CD14-positive monocyte (primary cell): ENCODE measurements at regions not wholly inside any gene's neighbourhood (a gene's known extent, or its start where the extent isn't known, plus 50 kb on each side); places are given as distances from the start of the nearest gene placed in this dataset.

ENCODE experiments used
- DNase-seq, 3 donors: peaks; one replicate each; pipeline ENCODE4 v3.0.0-alpha.2; 2011 to 2022
- H2AFZ ChIP-seq: 2 replicates; pipeline ENCODE4 v1.6.0; 2012; ENCODE audit warnings: mild to moderate bottlenecking, low read depth, low read length, inconsistent platforms; ENCODE audit not compliant: insufficient read depth, poor library complexity, severe bottlenecking
- H3K27ac ChIP-seq, 2 donors: 1 replicate in 1 of 2; 2 replicates in 1 of 2; pipeline ENCODE4 v1.5.1; 2012 to 2013; ENCODE audit warnings: low read length in 2 of 2, control low read depth in 1 of 2, inconsistent platforms in 1 of 2, low read depth in 1 of 2, mild to moderate bottlenecking in 1 of 2
- H3K27me3 ChIP-seq, 2 donors: one replicate each; pipeline versions ENCODE4 v1.6.0 to v1.6.1; 2011 to 2013; ENCODE audit warnings: low read length in 2 of 2; ENCODE audit not compliant: control insufficient read depth in 2 of 2, insufficient read depth in 2 of 2
- H3K36me3 ChIP-seq, 2 donors: replicated peaks in 1 of 2; 1 replicate in 1 of 2; 2 replicates in 1 of 2; pipeline versions ENCODE4 v1.5.1 to v1.6.1; 2012 to 2013; ENCODE audit warnings: low read length in 2 of 2, control low read depth in 1 of 2, inconsistent platforms in 1 of 2, mild to moderate bottlenecking in 1 of 2; ENCODE audit not compliant: insufficient read depth in 2 of 2, control insufficient read depth in 1 of 2
- H3K4me1 ChIP-seq, 2 donors: 1 replicate in 1 of 2; 2 replicates in 1 of 2; pipeline versions ENCODE4 v1.5.1 to v1.6.1; 2012 to 2013; ENCODE audit warnings: low read length in 2 of 2, control low read depth in 1 of 2, inconsistent platforms in 1 of 2, mild to moderate bottlenecking in 1 of 2, moderate library complexity in 1 of 2; ENCODE audit not compliant: insufficient read depth in 2 of 2, control insufficient read depth in 1 of 2
- H3K4me2 ChIP-seq: replicated peaks from 2 replicates; pipeline ENCODE3; 2012; ENCODE audit warnings: low read length, moderate library complexity, mild to moderate bottlenecking; ENCODE audit not compliant: poor library complexity, severe bottlenecking; ENCODE audit errors: extremely low read depth
- H3K4me3 ChIP-seq, 3 experiments: fragments of 200-600 bp in 1 of 3; sonication (generic) in 1 of 3; replicated peaks in 1 of 3; 1 replicate in 2 of 3; 2 replicates in 1 of 3; pipeline ENCODE4 v1.5.1; 2011 to 2013; ENCODE audit warnings: low read length in 3 of 3, mild to moderate bottlenecking in 3 of 3, control low read depth in 2 of 3, low read depth in 2 of 3, inconsistent platforms in 1 of 3, moderate library complexity in 1 of 3
- H3K79me2 ChIP-seq: 2 replicates; pipeline ENCODE4 v1.6.0; 2012; ENCODE audit warnings: mild to moderate bottlenecking, control low read depth, inconsistent platforms, low read length, moderate library complexity; ENCODE audit not compliant: insufficient read depth
- H3K9ac ChIP-seq: 2 replicates; pipeline ENCODE4 v1.6.0; 2017; ENCODE audit warnings: low read length, mild to moderate bottlenecking; ENCODE audit not compliant: insufficient read depth, poor library complexity, severe bottlenecking
- H3K9me3 ChIP-seq, 2 donors: replicated peaks in 1 of 2; 1 replicate in 1 of 2; 2 replicates in 1 of 2; pipeline versions ENCODE4 v1.5.1 to v1.6.1; 2012 to 2013; ENCODE audit warnings: low read length in 2 of 2, control low read depth in 1 of 2; ENCODE audit not compliant: control insufficient read depth in 1 of 2, insufficient read depth in 1 of 2
- H4K20me1 ChIP-seq: 2 replicates; pipeline ENCODE4 v1.6.0; 2012; ENCODE audit warnings: mild to moderate bottlenecking, low read length, control low read depth, moderate library complexity; ENCODE audit not compliant: insufficient read depth
- H3K27ac Mint-ChIP-seq, 7 donors: one replicate each; pipeline ENCODE4 v1.8.0; 2020; ENCODE audit warnings: mild to moderate bottlenecking in 7 of 7, mixed read lengths in 7 of 7, moderate library complexity in 6 of 7, inconsistent platforms in 2 of 7
- H3K27me3 Mint-ChIP-seq, 3 donors: one replicate each; pipeline ENCODE4 v1.8.0; 2021 to 2022; ENCODE audit warnings: low read depth in 3 of 3, mild to moderate bottlenecking in 3 of 3, mixed read lengths in 3 of 3, moderate library complexity in 3 of 3, inconsistent platforms in 1 of 3
- H3K36me3 Mint-ChIP-seq, 2 donors: one replicate each; pipeline ENCODE4 v1.8.0; 2020; ENCODE audit warnings: mixed read lengths in 2 of 2, inconsistent platforms in 1 of 2, mild to moderate bottlenecking in 1 of 2
- H3K4me1 Mint-ChIP-seq: one replicate; pipeline ENCODE4 v1.8.0; 2020; ENCODE audit warnings: mild to moderate bottlenecking, mixed read lengths
- H3K4me3 Mint-ChIP-seq, 2 donors: one replicate each; pipeline ENCODE4 v1.8.0; 2020; ENCODE audit warnings: mild to moderate bottlenecking in 2 of 2, mixed read lengths in 2 of 2, moderate library complexity in 1 of 2
- H3K9me3 Mint-ChIP-seq, 7 donors: one replicate each; pipeline ENCODE4 v1.8.0; 2020 to 2022; ENCODE audit warnings: mixed read lengths in 7 of 7, mild to moderate bottlenecking in 6 of 7, moderate library complexity in 6 of 7, inconsistent platforms in 2 of 7
- WGBS: methylation state at CpG from one replicate; pipeline ENCODE4 v1.1.5; 2013; ENCODE audit warnings: missing lambda C conversion rate; ENCODE audit not compliant: insufficient coverage; 5-methylcytosine and 5-hydroxymethylcytosine counted together
- intact Hi-C, 2 donors: fragments of 100-400 bp; cut with micrococcal nuclease; formaldehyde crosslinking; loops; one replicate each; pipeline versions ENCODE4 v1.15.0 to v1.15.1; 2023
- TF ChIP-seq, protein P1 (sequence below): fragments of 200-600 bp; IDR thresholded peaks from one replicate; pipeline ENCODE4 v1.8.0; 2022; ENCODE audit warnings: antibody characterized with exemption, mild to moderate bottlenecking

DNA sequence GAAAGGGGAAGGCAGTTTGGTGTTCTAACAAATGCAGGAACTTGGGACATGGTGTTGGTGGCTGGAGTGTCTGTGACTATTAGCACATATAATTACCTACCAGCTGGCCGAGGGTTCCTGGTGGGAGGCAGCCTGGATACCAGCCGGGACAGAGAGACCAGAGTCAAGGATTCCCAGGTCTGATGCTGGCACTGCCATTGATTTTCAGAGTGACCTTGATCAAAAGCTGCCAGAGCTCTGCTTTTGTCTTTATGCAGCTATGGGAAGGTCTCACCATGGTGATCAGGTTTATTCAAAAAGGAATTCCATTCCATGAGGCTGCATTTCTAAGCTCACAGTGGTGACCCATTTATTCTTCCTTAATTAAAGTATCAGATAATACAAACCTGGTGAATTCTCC lies 101.0 kb upstream of the PWP1 start:
- no peak overlapping the region for H3K4me2 ChIP-seq
- DNase-seq, result no peak
- H3K4me1 Mint-ChIP-seq, result no peaks in the 10 kb centered on the region
- H3K9me3 ChIP-seq, result peaks cover 0 to 9% of the 10 kb centered on the region in 2 donors
- no peaks in the 10 kb centered on the region for H3K36me3 ChIP-seq
- H3K4me1 ChIP-seq, result no peaks in the 10 kb centered on the region
- TF ChIP-seq, protein P1, sequence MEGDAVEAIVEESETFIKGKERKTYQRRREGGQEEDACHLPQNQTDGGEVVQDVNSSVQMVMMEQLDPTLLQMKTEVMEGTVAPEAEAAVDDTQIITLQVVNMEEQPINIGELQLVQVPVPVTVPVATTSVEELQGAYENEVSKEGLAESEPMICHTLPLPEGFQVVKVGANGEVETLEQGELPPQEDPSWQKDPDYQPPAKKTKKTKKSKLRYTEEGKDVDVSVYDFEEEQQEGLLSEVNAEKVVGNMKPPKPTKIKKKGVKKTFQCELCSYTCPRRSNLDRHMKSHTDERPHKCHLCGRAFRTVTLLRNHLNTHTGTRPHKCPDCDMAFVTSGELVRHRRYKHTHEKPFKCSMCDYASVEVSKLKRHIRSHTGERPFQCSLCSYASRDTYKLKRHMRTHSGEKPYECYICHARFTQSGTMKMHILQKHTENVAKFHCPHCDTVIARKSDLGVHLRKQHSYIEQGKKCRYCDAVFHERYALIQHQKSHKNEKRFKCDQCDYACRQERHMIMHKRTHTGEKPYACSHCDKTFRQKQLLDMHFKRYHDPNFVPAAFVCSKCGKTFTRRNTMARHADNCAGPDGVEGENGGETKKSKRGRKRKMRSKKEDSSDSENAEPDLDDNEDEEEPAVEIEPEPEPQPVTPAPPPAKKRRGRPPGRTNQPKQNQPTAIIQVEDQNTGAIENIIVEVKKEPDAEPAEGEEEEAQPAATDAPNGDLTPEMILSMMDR, result no peak
- no peak overlapping the region for H3K4me3 ChIP-seq
- H2AFZ ChIP-seq, result no peak overlapping the region
- no peak overlapping the region for H3K9ac ChIP-seq
- H3K27ac Mint-ChIP-seq, result no peak overlapping the region
- peaks cover 0 to 2% of the 10 kb centered on the region in 2 donors for H3K36me3 Mint-ChIP-seq
- no peaks in the 10 kb centered on the region for H3K79me2 ChIP-seq
- no peaks in the 10 kb centered on the region for H4K20me1 ChIP-seq
- H3K4me3 Mint-ChIP-seq, result no peak overlapping the region
- H3K9me3 Mint-ChIP-seq, result peaks cover 1 to 12% (median 3%) of the 10 kb centered on the region in 7 donors
- no peaks in the 10 kb centered on the region for H3K27me3 Mint-ChIP-seq
- no CpG with 5 or more reads among the region's 2 CpGs for WGBS
- intact Hi-C loops, result no loop called here
- no peak overlapping the region for H3K27ac ChIP-seq
- no peaks in the 10 kb centered on the region for H3K27me3 ChIP-seq

DNA sequence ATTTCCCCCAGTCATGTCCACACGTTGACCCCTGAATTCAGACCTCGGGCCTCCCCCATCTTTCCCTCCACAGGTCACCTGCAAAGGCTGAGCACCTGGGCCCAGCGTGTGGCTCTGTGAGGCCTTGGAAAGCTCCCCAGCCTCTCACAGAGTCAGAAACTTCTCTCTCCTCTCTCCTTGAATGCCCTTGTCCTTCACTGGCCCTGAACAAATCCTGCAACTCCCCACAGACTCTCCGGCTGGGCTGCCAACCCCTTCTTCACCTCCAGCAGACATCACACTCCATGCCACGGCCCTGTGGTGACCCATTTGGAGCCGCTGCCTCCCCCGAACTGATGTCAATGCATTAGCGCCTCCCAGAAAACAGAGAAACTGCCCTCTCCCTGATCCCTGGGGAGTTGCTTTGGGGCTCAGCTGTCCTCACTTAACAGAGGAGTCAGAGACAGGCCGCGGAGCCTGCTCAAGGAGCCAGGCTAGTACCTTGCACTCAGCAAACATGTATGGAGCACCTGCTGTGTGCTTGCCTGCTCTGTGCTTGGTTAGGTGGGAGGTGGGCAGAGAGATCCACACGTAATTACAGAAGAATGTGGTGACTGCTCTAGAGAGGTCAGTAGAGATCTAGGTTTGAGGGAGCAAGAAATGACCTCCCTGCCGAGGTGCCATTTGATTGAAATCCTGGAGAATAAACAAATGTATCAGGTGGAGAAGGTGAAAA lies 99.2 kb upstream of the PWP1 start:
- H3K27me3 Mint-ChIP-seq, result no peaks in the 10 kb centered on the region
- no peak overlapping the region for H3K9ac ChIP-seq
- H3K27ac Mint-ChIP-seq, result no peak overlapping the region
- H3K9me3 Mint-ChIP-seq, result peaks cover 1 to 14% (median 3%) of the 10 kb centered on the region in 7 donors
- H3K36me3 ChIP-seq, result no peaks in the 10 kb centered on the region
- no peaks in the 10 kb centered on the region for H3K4me1 Mint-ChIP-seq
- TF ChIP-seq, protein P1, result no peak
- DNase-seq, result no peak
- peaks cover 0 to 9% of the 10 kb centered on the region in 2 donors for H3K9me3 ChIP-seq
- H3K4me1 ChIP-seq, result no peaks in the 10 kb centered on the region
- H3K4me3 ChIP-seq, result no peak overlapping the region
- H3K4me2 ChIP-seq, result no peak overlapping the region
- H4K20me1 ChIP-seq, result no peaks in the 10 kb centered on the region
- WGBS, result 97% methylated on average over 10 of the region's 12 CpGs
- peaks cover 0 to 2% of the 10 kb centered on the region in 2 donors for H3K36me3 Mint-ChIP-seq
- no peaks in the 10 kb centered on the region for H3K27me3 ChIP-seq
- no peak overlapping the region for H3K4me3 Mint-ChIP-seq
- intact Hi-C loops, result no loop called here
- H3K79me2 ChIP-seq, result no peaks in the 10 kb centered on the region
- no peak overlapping the region for H2AFZ ChIP-seq
- H3K27ac ChIP-seq, result no peak overlapping the region
